ENCODE measurements at regions not wholly inside any gene's neighbourhood (a gene's known extent, or its start where the extent isn't known, plus 50 kb on each side); places are given as distances from the start of the nearest gene placed in this dataset.

- Histone ChIP-seq H2AFZ (ENCODE audit: insufficient read depth, low read depth, low read length, poor library complexity, severe bottlenecking) (no peak overlapping the region), H3K4me1 (ENCODE audit: control insufficient read depth in 1 of 2, insufficient read depth in 2 of 2, low read length in 2 of 2) (no peaks in the 10 kb centered on the region), H4K20me1 (ENCODE audit: insufficient read depth, low read length) (no peaks in the 10 kb centered on the region), H3K9me3 (replicated peaks in 1 of 2; ENCODE audit: control insufficient read depth in 1 of 2, insufficient read depth in 1 of 2, low read length in 2 of 2) (no peaks in the 10 kb centered on the region), H3K27me3 (ENCODE audit: control insufficient read depth in 2 of 2, insufficient read depth in 2 of 2, low read length in 2 of 2) (no peaks in the 10 kb centered on the region), H3K36me3 (replicated peaks in 1 of 2; ENCODE audit: control insufficient read depth in 1 of 2, insufficient read depth in 2 of 2, low read length in 2 of 2) (no peaks in the 10 kb centered on the region), H3K9ac (ENCODE audit: insufficient read depth, low read length, poor library complexity, severe bottlenecking) (no peak overlapping the region), H3K4me3 (replicated peaks in 1 of 3; ENCODE audit: low read depth in 2 of 3, low read length in 3 of 3) (no peak overlapping the region), H3K4me2 (replicated peaks; ENCODE audit: extremely low read depth, low read length, poor library complexity, severe bottlenecking) (no peak overlapping the region), H3K27ac (ENCODE audit: low read depth in 1 of 2, low read length in 2 of 2) (no peak overlapping the region), H3K79me2 (ENCODE audit: insufficient read depth, low read length) (no peaks in the 10 kb centered on the region)
- Mint-ChIP-seq H3K36me3 (no peaks in the 10 kb centered on the region), H3K27ac (no peak overlapping the region), H3K27me3 (ENCODE audit: low read depth in 3 of 3) (peaks cover 0 to 13% (median 3%) of the 10 kb centered on the region in 3 donors), H3K4me3 (peak overlapping the region in 1 of 2 donors; percentile 21), H3K9me3 (peaks cover 0 to 5% (median 2%) of the 10 kb centered on the region in 7 donors), H3K4me1 (no peaks in the 10 kb centered on the region)
- intact Hi-C loops (cut with micrococcal nuclease), result no loop called here
- 80% methylated on average over 2 of the region's 5 CpGs for WGBS (ENCODE audit: insufficient coverage)
- TF ChIP-seq CTCF (IDR thresholded peaks at IDR 0.05), result no peak
- no peak for DNase-seq
Observed at GRCh38 chr7:98511175-98511574, 105.9 kb upstream of the NPTX2 start.

- Histone ChIP-seq H3K27ac (ENCODE audit: low read depth in 1 of 2, low read length in 2 of 2) (no peak overlapping the region), H3K4me2 (replicated peaks; ENCODE audit: extremely low read depth, low read length, poor library complexity, severe bottlenecking) (no peak overlapping the region), H3K36me3 (replicated peaks in 1 of 2; ENCODE audit: control insufficient read depth in 1 of 2, insufficient read depth in 2 of 2, low read length in 2 of 2) (no peaks in the 10 kb centered on the region), H2AFZ (ENCODE audit: insufficient read depth, low read depth, low read length, poor library complexity, severe bottlenecking) (no peak overlapping the region), H3K4me3 (replicated peaks in 1 of 3; ENCODE audit: low read depth in 2 of 3, low read length in 3 of 3) (no peak overlapping the region), H3K9ac (ENCODE audit: insufficient read depth, low read length, poor library complexity, severe bottlenecking) (no peak overlapping the region), H3K4me1 (ENCODE audit: control insufficient read depth in 1 of 2, insufficient read depth in 2 of 2, low read length in 2 of 2) (no peaks in the 10 kb centered on the region), H3K27me3 (ENCODE audit: control insufficient read depth in 2 of 2, insufficient read depth in 2 of 2, low read length in 2 of 2) (no peaks in the 10 kb centered on the region), H3K79me2 (ENCODE audit: insufficient read depth, low read length) (no peaks in the 10 kb centered on the region), H4K20me1 (ENCODE audit: insufficient read depth, low read length) (no peaks in the 10 kb centered on the region), H3K9me3 (replicated peaks in 1 of 2; ENCODE audit: control insufficient read depth in 1 of 2, insufficient read depth in 1 of 2, low read length in 2 of 2) (no peaks in the 10 kb centered on the region)
- Mint-ChIP-seq H3K9me3 (peaks cover 0 to 5% (median 2%) of the 10 kb centered on the region in 7 donors), H3K4me3 (no peak overlapping the region), H3K27ac (no peak overlapping the region), H3K36me3 (no peaks in the 10 kb centered on the region), H3K4me1 (no peaks in the 10 kb centered on the region), H3K27me3 (ENCODE audit: low read depth in 3 of 3) (peaks cover 0 to 12% (median 3%) of the 10 kb centered on the region in 3 donors)
- 44% methylated on average over 3 of the region's 6 CpGs for WGBS (ENCODE audit: insufficient coverage)
- DNase-seq, result no peak
- intact Hi-C loops (cut with micrococcal nuclease), result no loop called here
- no peak for TF ChIP-seq CTCF (IDR thresholded peaks at IDR 0.05)
Observed at GRCh38 chr7:98509836-98510235, 107.2 kb upstream of the NPTX2 start.
